ENCODE measurements at regions not wholly inside any gene's neighbourhood (a gene's known extent, or its start where the extent isn't known, plus 50 kb on each side); places are given as distances from the start of the nearest gene placed in this dataset.
"Not testable (repeated sequence)": the region's sequence is repeated elsewhere in the genome, so short reads cannot be mapped to it uniquely, and the experiment has no call there.

- Histone ChIP-seq H3K27me3 (no peaks in the 10 kb centered on the region), H3K9me3 (no peaks in the 10 kb centered on the region), H3K4me3 (no peak overlapping the region), H3K27ac (replicated peaks in 1 of 4) (no peak overlapping the region), H3K36me3 (no peaks in the 10 kb centered on the region), H3K4me1 (no peaks in the 10 kb centered on the region)
- TF ChIP-seq CTCF (IDR thresholded peaks at IDR 0.05) (no peak), EP300 (IDR thresholded peaks at IDR 0.05) (no peak), POLR2AphosphoS5 (IDR thresholded peaks at IDR 0.05) (no peak), POLR2A (IDR thresholded peaks at IDR 0.05; ENCODE audit: low read depth) (no peak)
- WGBS: 54% methylated on average over 5 of the region's 5 CpGs
- DNase-seq (ENCODE audit: extremely low spot score): no peak
- intact Hi-C loops (cut with DNase I): no loop called here
Observed at GRCh38 chr3:157857440-157857839, 248.8 kb downstream of the SHOX2 start.

GRCh38 chr3:157856078-157856939, 249.9 kb downstream of the SHOX2 start:
- WGBS: 51% methylated on average over 6 of the region's 6 CpGs
- Histone ChIP-seq H3K4me1 (no peaks in the 10 kb centered on the region), H3K9me3 (no peaks in the 10 kb centered on the region), H3K4me3 (no peak overlapping the region), H3K27ac (replicated peaks in 1 of 4) (no peak overlapping the region), H3K36me3 (no peaks in the 10 kb centered on the region), H3K27me3 (no peaks in the 10 kb centered on the region)
- TF ChIP-seq EP300 (IDR thresholded peaks at IDR 0.05): no peak
- TF ChIP-seq POLR2A (IDR thresholded peaks at IDR 0.05; ENCODE audit: low read depth): no peak
- TF ChIP-seq POLR2AphosphoS5 (IDR thresholded peaks at IDR 0.05): no peak
- no peak for TF ChIP-seq CTCF (IDR thresholded peaks at IDR 0.05)
- intact Hi-C loops (cut with DNase I): no loop called here
- DNase-seq (ENCODE audit: extremely low spot score): no peak

- H3K4me1 ChIP-seq; H3K4me3 ChIP-seq; H3K27ac ChIP-seq (replicated peaks in 1 of 4); DNase-seq (ENCODE audit: extremely low spot score); H3K36me3 ChIP-seq; intact Hi-C loops (cut with DNase I); H3K27me3 ChIP-seq; H3K9me3 ChIP-seq: not testable (repeated sequence)
- 94% methylated on average over 7 of the region's 7 CpGs for WGBS
Observed at GRCh38 chr3:157845839-157846238, 260.4 kb downstream of the SHOX2 start.

- H3K4me3 ChIP-seq: no peak overlapping the region
- WGBS: 60% methylated on average over 4 of the region's 4 CpGs
- no peaks in the 10 kb centered on the region for H3K9me3 ChIP-seq
- DNase-seq (ENCODE audit: extremely low spot score): no peak
- no peaks in the 10 kb centered on the region for H3K36me3 ChIP-seq
- no peaks in the 10 kb centered on the region for H3K27me3 ChIP-seq
- no peaks in the 10 kb centered on the region for H3K4me1 ChIP-seq
- TF ChIP-seq EP300 (IDR thresholded peaks at IDR 0.05) (no peak), POLR2AphosphoS5 (IDR thresholded peaks at IDR 0.05) (no peak), CTCF (IDR thresholded peaks at IDR 0.05) (no peak), POLR2A (IDR thresholded peaks at IDR 0.05; ENCODE audit: low read depth) (no peak)
- intact Hi-C loops (cut with DNase I): no loop called here
- H3K27ac ChIP-seq (replicated peaks in 1 of 4): no peak overlapping the region
Observed at GRCh38 chr3:157844800-157845565, 261.2 kb downstream of the SHOX2 start.

GRCh38 chr3:157844216-157844615, 262.0 kb downstream of the SHOX2 start:
- Histone ChIP-seq H3K4me3 (no peak overlapping the region), H3K36me3 (no peaks in the 10 kb centered on the region), H3K27ac (replicated peaks in 1 of 4) (no peak overlapping the region), H3K27me3 (no peaks in the 10 kb centered on the region), H3K4me1 (no peaks in the 10 kb centered on the region), H3K9me3 (no peaks in the 10 kb centered on the region)
- TF ChIP-seq POLR2AphosphoS5 (IDR thresholded peaks at IDR 0.05) (no peak), CTCF (IDR thresholded peaks at IDR 0.05) (no peak), EP300 (IDR thresholded peaks at IDR 0.05) (no peak), POLR2A (IDR thresholded peaks at IDR 0.05; ENCODE audit: low read depth) (no peak)
- WGBS: 93% methylated on average over 3 of the region's 3 CpGs
- DNase-seq (ENCODE audit: extremely low spot score): no peak
- intact Hi-C loops (cut with DNase I): no loop called here
